ENCODE measurements at regions not wholly inside any gene's neighbourhood (a gene's known extent, or its start where the extent isn't known, plus 50 kb on each side); places are given as distances from the start of the nearest gene placed in this dataset.

- no peak overlapping the region for H3K4me2 ChIP-seq (ENCODE audit: low read length)
- no peaks in the 10 kb centered on the region for H3K27me3 ChIP-seq (ENCODE audit: control insufficient read depth, insufficient read depth, low read length)
- H3K9me3 ChIP-seq (ENCODE audit: control insufficient read depth, low read length), result no peaks in the 10 kb centered on the region
- H3K79me2 ChIP-seq, result no peaks in the 10 kb centered on the region
- H3K4me3 ChIP-seq (ENCODE audit: low read depth, low read length), result no peak overlapping the region
- TF ChIP-seq CTCF (IDR thresholded peaks at IDR 0.05), result no peak
- no peak overlapping the region for H2AFZ ChIP-seq
- H3K36me3 ChIP-seq (ENCODE audit: control insufficient read depth, insufficient read depth, low read length), result no peaks in the 10 kb centered on the region
- H3K4me1 ChIP-seq, result no peaks in the 10 kb centered on the region
- no peak overlapping the region for H3K27ac ChIP-seq
- no peak overlapping the region for H3K9ac ChIP-seq
Observed at GRCh38 chr7:25802473-25802872, 349.5 kb upstream of the NFE2L3 start.

- H3K4me2 ChIP-seq (ENCODE audit: low read length), result no peak overlapping the region
- TF ChIP-seq CTCF (IDR thresholded peaks at IDR 0.05), result no peak
- H3K36me3 ChIP-seq (ENCODE audit: control insufficient read depth, insufficient read depth, low read length), result no peaks in the 10 kb centered on the region
- H3K79me2 ChIP-seq, result no peaks in the 10 kb centered on the region
- no peaks in the 10 kb centered on the region for H3K9me3 ChIP-seq (ENCODE audit: control insufficient read depth, low read length)
- no peak overlapping the region for H3K27ac ChIP-seq
- no peaks in the 10 kb centered on the region for H3K27me3 ChIP-seq (ENCODE audit: control insufficient read depth, insufficient read depth, low read length)
- no peak overlapping the region for H3K4me3 ChIP-seq (ENCODE audit: low read depth, low read length)
- H2AFZ ChIP-seq, result peak overlapping the region; percentile 63
- H3K4me1 ChIP-seq, result no peaks in the 10 kb centered on the region
- H3K9ac ChIP-seq, result no peak overlapping the region
Observed at GRCh38 chr7:25803117-25803887, 348.7 kb upstream of the NFE2L3 start.

- no peak for TF ChIP-seq CTCF (IDR thresholded peaks at IDR 0.05)
- Histone ChIP-seq H3K79me2 (no peaks in the 10 kb centered on the region), H3K4me2 (ENCODE audit: low read length) (no peak overlapping the region), H3K4me3 (ENCODE audit: low read depth, low read length) (no peak overlapping the region), H3K36me3 (ENCODE audit: control insufficient read depth, insufficient read depth, low read length) (no peaks in the 10 kb centered on the region), H3K27me3 (ENCODE audit: control insufficient read depth, insufficient read depth, low read length) (no peaks in the 10 kb centered on the region), H2AFZ (no peak overlapping the region), H3K4me1 (no peaks in the 10 kb centered on the region), H3K9ac (no peak overlapping the region), H3K9me3 (ENCODE audit: control insufficient read depth, low read length) (no peaks in the 10 kb centered on the region), H3K27ac (no peak overlapping the region)
Observed at GRCh38 chr7:25804154-25804553, 347.8 kb upstream of the NFE2L3 start.

GRCh38 chr7:25805027-25805687 is 346.8 kb upstream of the NFE2L3 start:
- no peaks in the 10 kb centered on the region for H3K27me3 ChIP-seq (ENCODE audit: control insufficient read depth, insufficient read depth, low read length)
- no peaks in the 10 kb centered on the region for H3K36me3 ChIP-seq (ENCODE audit: control insufficient read depth, insufficient read depth, low read length)
- no peak for TF ChIP-seq CTCF (IDR thresholded peaks at IDR 0.05)
- no peak overlapping the region for H3K27ac ChIP-seq
- no peak overlapping the region for H2AFZ ChIP-seq
- no peak overlapping the region for H3K4me2 ChIP-seq (ENCODE audit: low read length)
- H3K79me2 ChIP-seq, result no peaks in the 10 kb centered on the region
- H3K9ac ChIP-seq, result no peak overlapping the region
- no peaks in the 10 kb centered on the region for H3K9me3 ChIP-seq (ENCODE audit: control insufficient read depth, low read length)
- H3K4me3 ChIP-seq (ENCODE audit: low read depth, low read length), result no peak overlapping the region
- no peaks in the 10 kb centered on the region for H3K4me1 ChIP-seq
